ENCODE measurements at regions not wholly inside any gene's neighbourhood (a gene's known extent, or its start where the extent isn't known, plus 50 kb on each side); places are given as distances from the start of the nearest gene placed in this dataset.

- no peak for DNase-seq (ENCODE audit: low read depth in 3 of 3)
These were observed 68.3 kb upstream of the CRHR1 start for GRCh38 chr17:45715787-45716186.

GRCh38 chr17:45718791-45719190 is 65.3 kb upstream of the CRHR1 start:
- no peak for DNase-seq (ENCODE audit: low read depth in 3 of 3)

- DNase-seq (ENCODE audit: low read depth in 3 of 3), result no peak
These were observed 64.6 kb upstream of the CRHR1 start for GRCh38 chr17:45719335-45720071.

- no peak for DNase-seq (ENCODE audit: low read depth in 3 of 3)
These were observed 63.7 kb upstream of the CRHR1 start for GRCh38 chr17:45720386-45720785.

GRCh38 chr17:45722161-45722560 is 62.0 kb upstream of the CRHR1 start:
- DNase-seq (ENCODE audit: low read depth in 3 of 3), result no peak

GRCh38 chr17:45729294-45729907 is 54.7 kb upstream of the CRHR1 start:
- DNase-seq (ENCODE audit: low read depth in 3 of 3), result no peak

GRCh38 chr17:45730192-45730591 is 53.9 kb upstream of the CRHR1 start:
- no peak for DNase-seq (ENCODE audit: low read depth in 3 of 3)

GRCh38 chr17:45731459-45731858 is 52.7 kb upstream of the CRHR1 start:
- no peak for DNase-seq (ENCODE audit: low read depth in 3 of 3)

GRCh38 chr17:45732926-45733505 is 51.1 kb upstream of the CRHR1 start:
- no peak for DNase-seq (ENCODE audit: low read depth in 3 of 3)

- DNase-seq (ENCODE audit: low read depth in 3 of 3), result no peak
These were observed 50.3 kb upstream of the CRHR1 start for GRCh38 chr17:45733781-45734180.

All from stimulated activated CD4-positive, alpha-beta T cell treated with anti-CD3 and anti-CD28 coated beads, TNF-alpha, amount 100 ng/mL, for 48 hours (primary cell).